ENCODE measurements at regions not wholly inside any gene's neighbourhood (a gene's known extent, or its start where the extent isn't known, plus 50 kb on each side); places are given as distances from the start of the nearest gene placed in this dataset.

GRCh38 chr9:99573085-99573484, 248.6 kb upstream of the NR4A3 start:
- Histone ChIP-seq H2AFZ (ENCODE audit: low read length) (no peak overlapping the region), H3K4me1 (ENCODE audit: insufficient read depth, low read length) (no peaks in the 10 kb centered on the region), H3K9ac (ENCODE audit: low read length) (no peak overlapping the region), H3K27ac (ENCODE audit: low read length) (no peak overlapping the region), H3K36me3 (ENCODE audit: low read depth, low read length) (no peaks in the 10 kb centered on the region), H3K4me2 (ENCODE audit: low read length) (no peak overlapping the region), H4K20me1 (ENCODE audit: low read length) (no peaks in the 10 kb centered on the region), H3K9me2 (replicated peaks; ENCODE audit: low read length) (no peaks in the 10 kb centered on the region), H3K4me3 (ENCODE audit: low read length) (no peak overlapping the region), H3F3A (ENCODE audit: low read length, unreplicated experiment) (no peaks in the 10 kb centered on the region), H3K9me3 (ENCODE audit: low read length) (no peaks in the 10 kb centered on the region), H3K79me2 (ENCODE audit: low read length) (no peaks in the 10 kb centered on the region), H3K27me3 (ENCODE audit: low read length) (peaks cover 29% of the 10 kb centered on the region)
- TF ChIP-seq CTCF (conservative IDR thresholded peaks at IDR 0.05; ENCODE audit: low read depth, low read length) (no peak), EZH2 (IDR thresholded peaks at IDR 0.05; ENCODE audit: low read length, unreplicated experiment) (no peak), EZH2phosphoT487 (IDR thresholded peaks at IDR 0.05; ENCODE audit: borderline replicate concordance, low read length) (no peak)
- CTCF ChIA-PET, result no interaction called here
- BruUV-seq (replicated peaks), result no TSS peak
- intact Hi-C loops (cut with micrococcal nuclease), result no loop called here
- POLR2A ChIA-PET (ENCODE audit: unreplicated experiment), result no interaction called here
- ATAC-seq (no peak), DNase-seq (no peak)

- H3K27ac ChIP-seq (ENCODE audit: low read length), result no peak overlapping the region
- BruUV-seq (replicated peaks), result no TSS peak
- no peak overlapping the region for H3K4me2 ChIP-seq (ENCODE audit: low read length)
- no peaks in the 10 kb centered on the region for H3K9me2 ChIP-seq (replicated peaks; ENCODE audit: low read length)
- H3K4me3 ChIP-seq (ENCODE audit: low read length), result no peak overlapping the region
- no peaks in the 10 kb centered on the region for H3K9me3 ChIP-seq (ENCODE audit: low read length)
- ChIA-PET CTCF (no interaction called here), POLR2A (ENCODE audit: unreplicated experiment) (no interaction called here)
- intact Hi-C loops (cut with micrococcal nuclease), result no loop called here
- no peaks in the 10 kb centered on the region for H4K20me1 ChIP-seq (ENCODE audit: low read length)
- H3K79me2 ChIP-seq (ENCODE audit: low read length), result no peaks in the 10 kb centered on the region
- no peak overlapping the region for H3K9ac ChIP-seq (ENCODE audit: low read length)
- TF ChIP-seq EZH2 (IDR thresholded peaks at IDR 0.05; ENCODE audit: low read length, unreplicated experiment), result no peak
- TF ChIP-seq CTCF (conservative IDR thresholded peaks at IDR 0.05; ENCODE audit: low read depth, low read length), result no peak
- no peak for TF ChIP-seq EZH2phosphoT487 (IDR thresholded peaks at IDR 0.05; ENCODE audit: borderline replicate concordance, low read length)
- ATAC-seq (no peak), DNase-seq (no peak)
- H3K36me3 ChIP-seq (ENCODE audit: low read depth, low read length), result no peaks in the 10 kb centered on the region
- H2AFZ ChIP-seq (ENCODE audit: low read length), result no peak overlapping the region
- peaks cover 21% of the 10 kb centered on the region for H3K27me3 ChIP-seq (ENCODE audit: low read length)
- no peaks in the 10 kb centered on the region for H3F3A ChIP-seq (ENCODE audit: low read length, unreplicated experiment)
- H3K4me1 ChIP-seq (ENCODE audit: insufficient read depth, low read length), result no peaks in the 10 kb centered on the region
These were observed 247.8 kb upstream of the NR4A3 start for GRCh38 chr9:99573886-99574285.

GRCh38 chr9:99576002-99576401, 245.7 kb upstream of the NR4A3 start:
- DNase-seq (peak; percentile 11), ATAC-seq (no peak)
- ChIA-PET CTCF (no interaction called here), POLR2A (ENCODE audit: unreplicated experiment) (no interaction called here)
- H3K27me3 ChIP-seq (ENCODE audit: low read length), result no peaks in the 10 kb centered on the region; the same call in 1 of the 2 replicates
- no peaks in the 10 kb centered on the region for H3K9me2 ChIP-seq (replicated peaks; ENCODE audit: low read length)
- H3K4me1 ChIP-seq (ENCODE audit: insufficient read depth, low read length), result no peaks in the 10 kb centered on the region
- H3K4me2 ChIP-seq (ENCODE audit: low read length), result no peak overlapping the region
- BruUV-seq (replicated peaks), result no TSS peak
- H3F3A ChIP-seq (ENCODE audit: low read length, unreplicated experiment), result no peaks in the 10 kb centered on the region
- no peaks in the 10 kb centered on the region for H4K20me1 ChIP-seq (ENCODE audit: low read length)
- no peaks in the 10 kb centered on the region for H3K36me3 ChIP-seq (ENCODE audit: low read depth, low read length)
- no peak for TF ChIP-seq EZH2phosphoT487 (IDR thresholded peaks at IDR 0.05; ENCODE audit: borderline replicate concordance, low read length)
- peak; percentile 36 for TF ChIP-seq CTCF (conservative IDR thresholded peaks at IDR 0.05; ENCODE audit: low read depth, low read length)
- no peak for TF ChIP-seq EZH2 (IDR thresholded peaks at IDR 0.05; ENCODE audit: low read length, unreplicated experiment)
- no peak overlapping the region for H3K4me3 ChIP-seq (ENCODE audit: low read length)
- H3K9me3 ChIP-seq (ENCODE audit: low read length), result no peaks in the 10 kb centered on the region
- no peak overlapping the region for H3K27ac ChIP-seq (ENCODE audit: low read length)
- no peaks in the 10 kb centered on the region for H3K79me2 ChIP-seq (ENCODE audit: low read length)
- intact Hi-C loops (cut with micrococcal nuclease), result no loop called here
- H3K9ac ChIP-seq (ENCODE audit: low read length), result no peak overlapping the region
- no peak overlapping the region for H2AFZ ChIP-seq (ENCODE audit: low read length)

Measured in PC-3 (cell line).